NCI-H1105 treated with DMSO at 0.1 percent for 48 hours (cell line): ENCODE measurements at regions not wholly inside any gene's neighbourhood (a gene's known extent, or its start where the extent isn't known, plus 50 kb on each side); places are given as distances from the start of the nearest gene placed in this dataset.

Experiments
- DNase-seq: peaks from one replicate; lab custom pipeline; 2025; lab: John Stamatoyannopoulos, UW

DNA sequence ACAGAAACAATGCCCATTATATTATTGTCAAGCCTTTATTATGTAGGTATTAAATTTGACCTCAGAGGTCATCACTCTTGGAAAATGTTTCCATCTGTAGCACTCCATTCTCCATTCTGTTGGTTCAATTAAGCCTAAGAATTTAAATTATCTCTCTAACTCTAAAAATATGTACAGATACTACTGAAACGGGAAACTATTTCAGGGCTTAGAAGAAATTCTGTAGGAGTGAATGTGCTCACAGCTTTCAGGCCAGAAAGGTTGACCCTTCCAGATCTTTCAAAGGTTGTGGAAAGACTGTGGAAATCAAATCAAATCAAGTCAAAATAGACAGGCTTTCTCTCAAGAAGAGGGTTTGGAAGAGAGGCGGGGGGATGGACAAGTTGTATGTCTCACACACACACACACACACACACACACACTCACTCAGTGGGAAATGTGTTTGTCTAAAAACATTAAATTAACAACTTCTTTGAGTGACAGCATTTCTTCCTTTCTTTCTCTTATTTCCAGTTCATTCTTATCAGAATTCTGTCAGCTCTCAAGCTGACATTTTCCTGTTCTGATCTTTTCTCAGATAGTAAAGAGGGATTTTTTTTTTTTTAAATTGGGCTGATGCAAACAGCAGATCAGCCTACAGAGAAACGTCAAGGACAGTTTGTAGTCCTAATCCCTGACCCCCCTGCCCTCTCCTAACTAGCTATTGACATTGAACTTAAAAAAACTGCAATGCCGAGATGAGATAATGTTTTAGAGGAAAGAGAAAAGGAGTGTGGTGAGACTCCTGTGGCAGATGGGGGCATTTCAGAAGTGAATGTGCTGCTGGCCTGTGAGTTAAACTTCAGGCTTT is 139.0 kb upstream of the ZFHX3 start:
- DNase-seq, result no peak

DNA sequence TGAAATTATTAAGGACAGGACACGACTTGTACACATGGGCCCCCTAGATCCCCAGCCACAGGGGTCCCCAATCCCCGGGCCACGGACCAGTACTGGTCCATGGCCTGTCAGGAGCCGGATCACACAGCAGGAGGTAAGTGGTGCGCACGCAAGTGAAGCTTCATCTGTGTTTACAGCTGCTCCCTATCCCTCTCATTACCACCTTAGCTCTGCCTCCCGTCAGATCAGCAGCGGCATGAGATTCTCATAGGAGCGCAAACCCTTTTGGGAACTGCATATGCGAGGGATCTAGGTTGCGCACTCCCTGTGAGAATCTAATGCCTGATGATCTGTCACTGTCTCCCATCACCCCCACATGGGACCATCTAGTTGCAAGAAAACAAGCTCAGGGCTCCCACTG is 137.8 kb upstream of the ZFHX3 start:
- no peak for DNase-seq

DNA sequence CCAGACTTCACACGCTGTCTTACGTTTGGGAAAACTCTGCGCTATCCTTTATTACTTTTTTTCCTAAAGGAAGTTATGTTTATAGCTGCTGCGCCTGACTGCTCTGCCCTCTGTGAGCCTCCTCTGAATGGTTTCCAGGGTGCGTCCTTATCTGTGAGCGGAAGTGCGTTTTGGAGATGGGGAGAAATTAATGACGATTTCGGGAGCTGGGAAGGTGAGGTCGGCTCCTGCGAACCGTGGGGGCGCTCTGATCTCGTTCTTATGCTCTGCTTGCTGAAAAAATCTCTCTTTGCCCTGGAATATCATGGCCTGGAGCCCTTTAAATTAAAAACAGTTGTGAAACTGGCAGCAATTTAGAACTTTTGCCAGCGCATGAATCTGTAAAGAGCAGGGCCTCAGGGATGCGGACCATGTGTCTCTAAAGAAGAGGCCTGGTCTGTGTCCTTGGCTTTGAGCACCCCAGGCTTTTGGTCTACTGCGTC is 135.7 kb upstream of the ZFHX3 start:
- no peak for DNase-seq

DNA sequence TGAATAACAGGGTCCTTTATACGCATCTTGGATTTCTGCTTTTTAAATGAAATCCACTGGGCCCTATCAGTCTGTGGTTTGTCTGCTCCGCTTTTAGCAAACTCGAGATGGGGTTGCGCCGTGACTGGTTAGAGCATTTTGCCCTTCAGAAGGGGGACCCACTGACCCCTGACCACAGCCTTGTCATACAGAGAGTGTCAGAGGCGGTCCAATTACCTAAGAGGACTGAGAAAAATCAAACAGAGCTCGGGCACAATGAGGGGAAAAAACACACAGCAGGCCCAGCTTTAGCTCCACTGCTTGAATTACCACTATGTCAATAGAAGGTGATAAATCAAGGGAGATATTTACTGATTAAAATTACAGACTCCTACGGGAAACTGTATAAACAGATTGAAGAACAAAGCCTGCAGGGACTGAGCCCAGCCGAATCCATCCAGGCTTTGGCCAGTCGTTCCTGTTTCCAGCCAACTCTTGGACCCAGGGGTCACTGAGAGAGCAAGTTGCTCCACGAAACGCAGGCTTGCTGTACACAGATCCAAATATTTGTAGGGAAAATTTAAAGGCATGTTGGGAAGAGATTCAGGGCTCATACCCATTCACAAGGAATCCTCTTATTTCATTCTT is 131.9 kb upstream of the ZFHX3 start:
- DNase-seq, result no peak

GRCh38 chr16:73177729-73178295 is 129.9 kb upstream of the ZFHX3 start:
- no peak for DNase-seq

- DNase-seq, result no peak
Observed at GRCh38 chr16:73176577-73177013, 128.7 kb upstream of the ZFHX3 start.

DNA sequence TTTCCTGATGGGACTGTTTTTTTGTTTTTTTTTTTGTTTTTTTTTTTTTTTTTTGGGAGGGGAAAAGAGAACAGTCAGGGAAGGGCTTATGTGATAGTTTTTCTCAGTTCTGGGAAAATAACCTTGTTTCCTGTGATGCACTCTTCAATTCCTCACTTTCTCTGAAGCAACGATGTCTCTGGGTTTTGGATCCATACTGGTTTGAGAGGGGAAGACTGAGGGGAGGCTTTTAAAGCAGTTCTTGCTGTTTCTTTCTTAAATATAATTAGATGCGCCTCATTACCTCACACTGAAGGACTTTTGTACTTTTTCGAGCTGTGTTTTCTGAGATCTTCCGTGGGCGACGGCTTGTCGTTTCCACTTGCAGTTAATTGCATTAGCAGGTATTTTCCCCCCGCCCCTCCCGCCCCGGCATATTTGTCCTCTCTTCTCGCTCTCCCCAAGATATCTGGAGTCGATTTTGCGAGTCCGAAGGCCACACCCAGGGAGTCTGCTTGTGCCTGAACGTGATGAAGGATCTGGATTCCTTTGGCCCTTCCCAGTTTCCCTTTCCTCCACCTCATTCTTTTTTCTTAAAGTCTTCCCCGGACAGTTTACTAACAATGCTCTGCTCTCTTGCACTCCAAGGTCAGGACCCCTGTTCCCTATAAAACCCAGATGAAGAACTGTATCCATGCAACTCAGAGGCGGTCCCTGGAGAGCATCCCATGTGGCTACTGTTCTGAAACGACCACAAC is 125.2 kb upstream of the ZFHX3 start:
- peak; percentile 15 for DNase-seq

DNA sequence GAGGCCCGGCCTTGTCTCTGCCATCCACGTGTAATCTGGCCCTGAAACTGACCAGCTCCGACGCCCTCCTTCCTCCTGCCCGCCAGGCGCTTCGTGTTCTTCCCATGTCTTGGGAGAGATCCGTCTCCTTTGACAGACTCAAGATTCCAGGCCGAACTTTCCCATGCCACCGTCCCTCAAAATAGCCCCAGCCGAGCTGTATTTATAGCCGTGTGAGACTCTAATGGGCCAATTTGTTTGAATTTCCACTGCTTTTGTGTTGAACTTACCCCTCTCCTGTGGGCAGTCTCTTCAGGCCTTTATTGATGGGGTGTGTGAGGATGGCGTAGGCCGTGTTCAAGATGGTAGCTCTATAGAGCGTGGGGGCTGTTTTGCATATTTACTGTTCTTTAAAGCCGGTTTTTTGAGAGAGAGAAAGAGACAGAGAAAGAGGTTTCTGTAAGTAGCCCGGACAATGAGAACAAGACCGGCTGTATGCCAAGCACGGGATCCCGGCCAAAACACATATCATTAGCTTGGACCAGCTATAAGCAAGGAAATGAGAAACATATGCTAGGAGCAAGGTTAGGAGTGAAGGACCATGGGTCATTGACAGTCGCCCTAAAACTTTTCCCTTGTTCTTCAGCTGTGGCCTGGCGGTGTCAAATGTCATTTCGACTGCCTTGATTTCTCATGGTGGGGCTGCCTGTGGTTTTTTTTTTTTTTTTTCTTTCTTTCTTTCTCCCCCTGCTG is 124.5 kb upstream of the ZFHX3 start:
- peak; percentile 87 for DNase-seq

DNA sequence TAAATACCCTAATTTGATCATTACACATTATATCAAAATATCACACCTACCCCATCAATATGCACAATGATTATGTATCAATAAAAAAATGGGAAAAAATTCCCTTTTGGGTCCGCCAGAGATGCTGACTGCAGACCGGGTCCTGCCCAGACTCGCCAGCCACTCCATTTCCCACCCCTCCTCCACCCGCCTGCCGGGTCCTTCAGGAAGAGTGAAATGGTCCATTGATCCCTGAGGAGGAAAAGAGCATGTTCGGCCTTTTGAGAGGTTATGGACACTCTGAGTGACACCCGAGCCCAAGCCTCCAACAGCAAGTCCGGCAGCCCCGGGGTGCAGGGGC is 123.9 kb upstream of the ZFHX3 start:
- peak; percentile 20 for DNase-seq

- peak; percentile 54 for DNase-seq
Observed at GRCh38 chr16:73171380-73171779, 123.5 kb upstream of the ZFHX3 start.

DNA sequence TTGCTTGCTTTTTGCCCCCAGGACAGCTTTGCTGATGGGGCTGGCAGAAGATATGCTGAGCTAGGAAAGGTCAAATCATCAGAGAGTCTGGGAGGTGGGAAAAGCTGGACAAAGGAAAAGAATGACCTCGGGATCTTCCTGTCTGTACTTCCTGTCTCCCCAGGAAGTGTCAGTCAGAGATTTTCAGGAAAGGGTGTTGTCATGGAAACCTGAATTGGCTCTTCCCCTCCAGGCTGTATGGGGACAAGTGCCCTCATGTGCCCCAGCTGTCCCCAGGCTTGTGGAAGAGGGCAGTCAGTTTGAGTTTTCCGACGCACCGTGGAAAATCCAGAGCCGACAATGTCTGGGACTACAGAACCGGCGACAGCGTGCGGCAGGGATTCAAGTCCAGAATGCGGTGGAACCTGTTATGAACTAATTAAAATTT is 122.7 kb upstream of the ZFHX3 start:
- no peak for DNase-seq

DNA sequence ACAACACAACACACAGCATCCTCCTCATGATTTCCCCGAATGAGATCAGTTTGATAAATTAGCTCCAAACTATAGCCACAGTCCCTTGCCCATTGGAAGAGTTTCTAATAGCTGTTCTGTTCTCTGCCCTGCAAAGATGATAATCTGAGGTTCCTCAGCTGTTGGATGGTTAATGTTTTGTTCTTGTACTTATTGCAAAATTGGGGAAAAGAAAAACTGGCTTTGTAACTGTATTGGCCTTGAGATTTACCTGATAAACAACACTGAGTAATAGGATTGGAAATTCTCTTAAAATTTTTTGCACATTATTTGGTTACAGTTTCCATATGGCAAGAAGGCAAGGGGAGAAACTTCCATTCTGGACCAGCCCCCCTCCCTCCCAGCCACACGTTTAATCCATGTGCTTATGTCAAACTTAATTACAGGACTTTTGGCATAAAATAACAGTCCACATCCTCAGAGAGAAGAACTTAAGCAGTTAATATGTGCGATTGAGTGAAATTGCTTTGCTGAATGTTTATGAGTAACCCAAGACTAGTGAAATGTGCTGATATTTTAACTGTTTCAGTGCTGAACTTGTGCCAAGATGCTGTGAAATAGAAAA is 119.1 kb upstream of the ZFHX3 start:
- no peak for DNase-seq

- DNase-seq, result no peak
Observed at GRCh38 chr16:73166441-73166851, 118.5 kb upstream of the ZFHX3 start.

- no peak for DNase-seq
Observed at GRCh38 chr16:73163238-73163815, 115.4 kb upstream of the ZFHX3 start.

DNA sequence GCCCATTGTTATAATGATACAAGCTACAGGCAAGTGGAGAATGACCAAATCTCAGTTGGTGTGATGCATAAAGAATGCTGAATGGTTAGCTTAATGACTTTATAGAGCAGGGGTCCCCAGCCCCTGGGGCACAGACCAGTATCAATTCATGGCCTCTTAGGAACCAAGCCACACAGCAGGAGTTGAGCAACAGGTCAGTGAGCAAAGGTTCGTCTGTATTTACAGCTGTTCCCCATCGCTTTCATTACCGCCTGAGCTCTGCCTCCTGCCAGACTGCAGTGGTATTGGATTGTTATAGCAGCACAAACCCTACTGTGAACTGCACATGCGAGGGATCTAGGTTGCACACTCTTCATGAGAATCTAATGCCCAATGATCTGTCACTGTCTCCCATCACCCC is 114.0 kb upstream of the ZFHX3 start:
- DNase-seq, result no peak

DNA sequence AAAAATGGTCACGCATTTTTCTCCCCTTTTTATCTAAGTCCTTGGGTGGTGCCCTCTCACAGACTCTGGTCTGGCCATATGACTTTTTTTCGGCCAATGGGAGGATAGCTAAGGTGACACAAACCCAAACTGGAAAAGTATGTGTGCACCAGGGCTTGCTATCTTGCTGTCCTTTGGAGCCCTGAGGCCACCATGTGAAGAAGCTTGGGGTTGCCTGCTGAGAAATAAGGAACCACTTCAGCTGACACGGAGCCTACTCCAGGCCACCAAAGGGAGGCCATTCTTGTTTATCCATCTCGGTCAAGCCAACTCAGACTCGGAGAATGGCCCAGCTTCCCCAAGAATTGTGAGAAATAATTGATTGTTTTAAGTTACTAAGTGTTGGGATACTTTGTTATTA is 111.4 kb upstream of the ZFHX3 start:
- DNase-seq, result no peak

DNA sequence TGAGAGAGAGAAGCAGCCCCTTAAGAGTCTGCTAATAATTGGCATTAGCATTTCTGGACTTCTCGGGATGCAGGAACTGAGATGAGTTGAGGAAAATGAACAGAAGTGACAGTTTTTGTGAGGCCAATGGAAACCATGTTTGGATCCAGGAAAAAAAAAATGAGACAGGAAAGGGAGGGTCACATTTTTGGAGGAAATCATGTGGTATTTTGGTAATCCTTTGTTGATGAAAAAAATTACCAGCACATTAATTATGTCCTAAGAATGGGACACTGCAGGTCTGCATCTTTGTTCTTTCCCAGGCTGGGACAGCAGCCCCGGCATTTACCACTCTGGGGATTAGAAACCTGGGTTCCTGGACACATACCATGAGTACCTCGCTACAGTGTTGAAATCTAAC is 109.9 kb upstream of the ZFHX3 start:
- DNase-seq, result no peak

DNA sequence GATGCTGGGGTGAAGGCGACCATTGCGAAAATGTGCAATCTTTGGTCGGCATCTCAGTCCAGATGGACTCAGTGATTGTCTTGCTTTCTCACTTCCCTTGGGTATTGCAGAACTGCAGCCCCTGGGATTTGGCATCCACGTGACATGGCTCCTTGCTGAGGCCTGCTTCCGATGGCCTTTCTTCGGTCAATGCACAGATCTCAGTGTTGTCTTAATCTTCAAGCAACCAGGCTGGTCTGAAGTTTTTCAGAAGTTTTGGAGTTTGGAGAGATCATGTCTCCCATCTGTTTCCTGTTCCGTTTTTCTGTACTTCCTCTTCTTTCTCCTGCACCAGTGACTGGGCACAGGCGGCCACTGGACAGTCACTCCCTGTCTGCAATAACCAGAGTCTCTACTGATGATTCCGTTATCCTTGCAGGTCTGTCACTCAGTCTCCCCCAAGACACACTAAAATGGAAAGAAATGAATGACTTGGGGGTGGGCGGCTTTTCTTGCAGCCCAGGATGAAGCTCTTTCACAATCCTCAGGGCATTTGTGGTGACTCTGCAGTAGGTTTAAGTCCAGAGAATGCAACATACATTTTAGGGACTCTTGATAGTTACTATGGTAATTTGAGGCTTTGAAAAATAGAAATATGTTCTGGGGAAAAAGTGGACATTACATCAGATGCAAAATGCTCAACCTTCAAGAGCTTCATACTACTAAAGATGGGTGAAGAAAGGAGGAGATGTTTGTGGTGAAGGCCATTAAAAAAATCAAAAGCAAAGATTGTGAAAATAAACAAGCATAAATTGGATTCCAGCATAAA is 106.3 kb upstream of the ZFHX3 start:
- no peak for DNase-seq

- no peak for DNase-seq
Observed at GRCh38 chr16:73152386-73153125, 104.6 kb upstream of the ZFHX3 start.
